K562 (cell line): ENCODE measurements at regions not wholly inside any gene's neighbourhood (a gene's known extent, or its start where the extent isn't known, plus 50 kb on each side); places are given as distances from the start of the nearest gene placed in this dataset.
A peak's percentile ranks its signal among the peaks of the same experiment; 100 is the strongest.

Experiments
- AFF1 ChIP-seq, 2 experiments: fragments of 450-650 bp; IDR thresholded peaks; 2 replicates each; pipeline ENCODE4 v1.6.1; 2018; ENCODE audit warnings: mild to moderate bottlenecking in 2 of 2, low read depth in 1 of 2; ENCODE audit not compliant: partially characterized antibody in 2 of 2
- CBFA2T3 ChIP-seq: fragments of 450-650 bp; IDR thresholded peaks from 2 replicates; pipeline ENCODE4 v1.6.1; 2017
- CEBPZ ChIP-seq: fragments of 150-350 bp; IDR thresholded peaks from 2 replicates; pipeline ENCODE4 v1.6.1; 2014; ENCODE audit warnings: low read depth, mild to moderate bottlenecking, low read length, borderline replicate concordance
- DEAF1 ChIP-seq: fragments of 450-650 bp; formaldehyde crosslinking; IDR thresholded peaks from 2 replicates; pipeline ENCODE4 v1.4.0; 2020; ENCODE audit warnings: mild to moderate bottlenecking, moderate library complexity
- ESRRB ChIP-seq: fragments of 250-450 bp; sonication (Bioruptor Pico); IDR thresholded peaks from 2 replicates; pipeline ENCODE4 v1.5.0; 2020; ENCODE audit warnings: mild to moderate bottlenecking, moderate library complexity, borderline replicate concordance
- HSF4 ChIP-seq: fragments of 250-450 bp; sonication (Bioruptor Pico); IDR thresholded peaks from 2 replicates; pipeline ENCODE4 v2.1.2; 2022; ENCODE audit warnings: mild to moderate bottlenecking, moderate library complexity, borderline replicate concordance
- KDM4B ChIP-seq, 2 experiments: fragments of 450-650 bp in 1 of 2; sonication (generic) in 1 of 2; IDR thresholded peaks; 2 replicates each; pipeline ENCODE4 v1.6.1; 2016 to 2017; ENCODE audit warnings: borderline replicate concordance in 2 of 2, antibody characterized with exemption in 1 of 2, low read depth in 1 of 2, mild to moderate bottlenecking in 1 of 2
- KHSRP ChIP-seq: fragments of 450-650 bp; IDR thresholded peaks from 2 replicates; pipeline ENCODE4 v1.6.1; 2017
- MAFF ChIP-seq: IDR thresholded peaks from 2 replicates; pipeline ENCODE4 v1.6.1; 2012; ENCODE audit warnings: low read length, improper control_type of control experiment
- NCOA6 ChIP-seq: fragments of 450-650 bp; IDR thresholded peaks from 2 replicates; pipeline ENCODE4 v1.6.1; 2017; ENCODE audit warnings: mild to moderate bottlenecking
- NEUROD1 ChIP-seq: fragments of 150-350 bp; IDR thresholded peaks from 2 replicates; pipeline ENCODE4 v1.6.1; 2014; ENCODE audit warnings: borderline replicate concordance, low read length, low read depth; ENCODE audit not compliant: partially characterized antibody
- PTBP1 ChIP-seq: fragments of 200-400 bp; formaldehyde crosslinking; IDR thresholded peaks from 2 replicates; pipeline ENCODE4 v1.6.1; 2017; ENCODE audit warnings: low read depth, low read length
- PYGO2 ChIP-seq: fragments of 450-650 bp; IDR thresholded peaks from 2 replicates; pipeline ENCODE4 v1.6.1; 2016; ENCODE audit warnings: mild to moderate bottlenecking, missing genetic modification characterization, moderate library complexity, missing compliant biosample characterization
- SAFB2 ChIP-seq: fragments of 200-400 bp; formaldehyde crosslinking; IDR thresholded peaks from 2 replicates; pipeline ENCODE4 v1.6.1; 2018; ENCODE audit warnings: borderline replicate concordance, low read length, low read depth, moderate library complexity; ENCODE audit not compliant: severe bottlenecking
- TGIF2 ChIP-seq: sonication (generic); formaldehyde crosslinking; IDR thresholded peaks from 2 replicates; pipeline ENCODE4 v1.8.1; 2022; ENCODE audit warnings: mild to moderate bottlenecking, missing genetic modification reagents, moderate library complexity
- ZNF184 ChIP-seq: sonication (generic); formaldehyde crosslinking; IDR thresholded peaks from 2 replicates; pipeline ENCODE4 v1.5.0; 2020; ENCODE audit warnings: missing genetic modification reagents
- ZNF316 ChIP-seq: fragments of 450-650 bp; IDR thresholded peaks from 2 replicates; pipeline ENCODE4 v1.6.1; 2016
- ZNF445 ChIP-seq: fragments of 250-450 bp; sonication (Bioruptor Pico); IDR thresholded peaks from 2 replicates; pipeline ENCODE4 v1.4.0; 2020; ENCODE audit warnings: low read depth, mild to moderate bottlenecking, moderate library complexity

- TF ChIP-seq KDM4B (IDR thresholded peaks at IDR 0.05; ENCODE audit: borderline replicate concordance in 2 of 2, low read depth in 1 of 2): no peak
- TF ChIP-seq AFF1 (IDR thresholded peaks at IDR 0.05; ENCODE audit: low read depth in 1 of 2, partially characterized antibody in 2 of 2): no peak
- TF ChIP-seq ZNF445 (CRISPR knock-in tag): no peak
- TF ChIP-seq ESRRB: no peak
- no peak for TF ChIP-seq PYGO2 (tag)
- TF ChIP-seq CEBPZ: no peak
- TF ChIP-seq HSF4 (CRISPR knock-in tag): no peak
- TF ChIP-seq TGIF2: no peak
- no peak for TF ChIP-seq KHSRP
- TF ChIP-seq NEUROD1: no peak
- no peak for TF ChIP-seq NCOA6
- peak; percentile 85 for TF ChIP-seq ZNF316
- no peak for TF ChIP-seq PTBP1
- TF ChIP-seq MAFF: peak; percentile 70
- no peak for TF ChIP-seq DEAF1 (CRISPR knock-in tag)
- no peak for TF ChIP-seq CBFA2T3
- TF ChIP-seq SAFB2: no peak
- TF ChIP-seq ZNF184 (CRISPR knock-in tag): no peak
Observed at GRCh38 chr4:177246641-177247584, 62.8 kb upstream of the NEIL3 start (continued).
